Liver (tissue), 3 donors: ENCODE measurements at regions not wholly inside any gene's neighbourhood (a gene's known extent, or its start where the extent isn't known, plus 50 kb on each side); places are given as distances from the start of the nearest gene placed in this dataset.

Source experiments
- ATF3 ChIP-seq: IDR thresholded peaks from 2 replicates; pipeline ENCODE4 v1.6.1; 2016; ENCODE audit warnings: antibody characterized with exemption
- CTCF ChIP-seq: fragments of 150-350 bp; IDR thresholded peaks from 2 replicates; pipeline ENCODE4 v1.5.1; 2017; ENCODE audit warnings: improper control_type of control experiment, low read depth, low read length; ENCODE audit not compliant: missing input control
- FOXA1 ChIP-seq: IDR thresholded peaks from 2 replicates; pipeline ENCODE4 v1.6.1; 2016; ENCODE audit warnings: antibody characterized with exemption
- GABPA ChIP-seq, 2 donors: IDR thresholded peaks in 1 of 2; conservative IDR thresholded peaks in 1 of 2; 2 replicates each; pipeline ENCODE4 v1.6.1; 2016; ENCODE audit warnings: antibody characterized with exemption in 2 of 2, mild to moderate bottlenecking in 1 of 2, moderate library complexity in 1 of 2
- JUND ChIP-seq, 2 donors: IDR thresholded peaks; 2 replicates each; pipeline ENCODE4 v1.6.1; 2016; ENCODE audit warnings: antibody characterized with exemption in 2 of 2
- MAX ChIP-seq: IDR thresholded peaks from 2 replicates; pipeline ENCODE4 v1.6.1; 2016; ENCODE audit warnings: antibody characterized with exemption
- RAD21 ChIP-seq, 2 donors: IDR thresholded peaks; 2 replicates each; pipeline ENCODE4 v1.6.1; 2016; ENCODE audit warnings: antibody characterized with exemption in 2 of 2, mild to moderate bottlenecking in 2 of 2
- REST ChIP-seq: IDR thresholded peaks from 2 replicates; pipeline ENCODE4 v1.6.1; 2016; ENCODE audit warnings: antibody characterized with exemption, mild to moderate bottlenecking
- SP1 ChIP-seq: IDR thresholded peaks from 2 replicates; pipeline ENCODE4 v1.6.1; 2018; ENCODE audit warnings: antibody characterized with exemption, mild to moderate bottlenecking
- TAF1 ChIP-seq: conservative IDR thresholded peaks from 2 replicates; pipeline ENCODE4 v1.6.1; 2016; ENCODE audit warnings: antibody characterized with exemption, mild to moderate bottlenecking
- YY1 ChIP-seq: IDR thresholded peaks from 2 replicates; pipeline ENCODE4 v1.6.1; 2016; ENCODE audit warnings: antibody characterized with exemption, mild to moderate bottlenecking
- donor health status: healthy.
- donor health status: healthy.

GRCh38 chr1:168987330-168987729 lies 119.2 kb upstream of the ATP1B1 start:
- TF ChIP-seq CTCF = no peak
- TF ChIP-seq TAF1 = no peak
- no peak for TF ChIP-seq MAX
- peak in 1 of 2 donors; percentile 9 for TF ChIP-seq RAD21 (IDR thresholded peaks at IDR 0.05)
- no peak for TF ChIP-seq SP1
- TF ChIP-seq FOXA1 = no peak
- no peak for TF ChIP-seq YY1
- TF ChIP-seq ATF3 = no peak
- no peak for TF ChIP-seq JUND (IDR thresholded peaks at IDR 0.05)
- TF ChIP-seq REST = no peak
- no peak for TF ChIP-seq GABPA (IDR thresholded peaks at IDR 0.05 in 1 of 2, conservative IDR thresholded peaks at IDR 0.05 in 1 of 2)
